ENCODE measurements at regions not wholly inside any gene's neighbourhood (a gene's known extent, or its start where the extent isn't known, plus 50 kb on each side); places are given as distances from the start of the nearest gene placed in this dataset.

DNA sequence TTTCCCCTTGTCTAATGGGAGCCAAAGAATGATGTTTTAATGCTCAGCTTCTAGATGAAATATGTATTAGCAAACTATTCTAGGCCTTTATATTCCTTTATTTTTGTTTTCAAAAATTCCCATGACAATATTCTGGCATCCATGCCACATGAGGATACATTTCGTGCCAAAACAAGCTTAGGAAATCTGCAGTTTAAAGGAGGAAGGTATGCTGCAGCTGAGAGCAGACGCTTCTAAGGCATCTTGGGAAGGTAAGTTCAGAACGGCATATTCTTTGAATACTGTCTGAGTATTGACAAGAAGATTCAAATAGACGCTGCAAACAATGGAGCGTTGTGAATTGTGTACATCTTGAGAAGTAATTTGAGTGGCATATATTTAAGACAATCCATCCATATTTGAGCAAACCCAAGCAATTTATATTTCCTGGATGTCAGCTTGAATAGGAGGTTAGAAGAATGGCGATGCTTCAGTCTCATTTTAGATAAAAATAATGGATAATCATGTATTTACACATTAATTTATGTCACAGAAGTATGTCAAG, 158.6 kb downstream of the RAP2B start:
- Mint-ChIP-seq H3K36me3 (ENCODE audit: low read depth) (no peaks in the 10 kb centered on the region), H3K4me3 (no peak overlapping the region), H3K27me3 (ENCODE audit: low read depth) (no peaks in the 10 kb centered on the region), H3K27ac (no peak overlapping the region), H3K4me1 (ENCODE audit: low read depth) (peaks cover 7% of the 10 kb centered on the region), H3K9me3 (ENCODE audit: insufficient read depth) (no peaks in the 10 kb centered on the region)
- DNase-seq, result no peak
- ChIA-PET CTCF (interaction anchor here (1.2 to 2.2 kb wide), 2 partner anchors 11 to 30 kb away, joined by 4 to 5 read pairs; no protein-coding TSS in a partner anchor), POLR2A (no interaction called here)
- ATAC-seq, result no peak

DNA sequence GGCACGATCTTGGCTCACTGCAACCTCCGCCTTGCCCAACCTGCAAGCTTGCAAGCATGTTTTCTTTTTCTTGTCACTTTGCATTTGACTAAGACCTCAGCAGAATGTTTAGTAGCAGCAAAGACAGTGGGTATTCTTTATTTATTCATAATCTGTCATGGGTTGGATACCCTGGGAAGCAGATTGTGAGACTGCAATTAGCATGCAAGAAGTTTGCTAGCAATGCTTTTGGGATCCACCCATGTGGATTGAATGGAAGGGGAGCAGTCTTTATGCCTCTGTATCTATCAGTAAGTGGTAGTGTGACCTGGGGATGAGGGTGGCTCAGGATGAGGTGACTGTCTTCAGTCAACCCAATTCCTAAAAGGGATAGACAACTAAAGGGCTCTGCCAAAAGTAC, 166.7 kb downstream of the RAP2B start:
- Mint-ChIP-seq H3K36me3 (ENCODE audit: low read depth) (no peaks in the 10 kb centered on the region), H3K4me1 (ENCODE audit: low read depth) (peaks cover 4% of the 10 kb centered on the region), H3K27me3 (ENCODE audit: low read depth) (no peaks in the 10 kb centered on the region), H3K27ac (no peak overlapping the region), H3K9me3 (ENCODE audit: insufficient read depth) (peaks cover 3% of the 10 kb centered on the region), H3K4me3 (no peak overlapping the region)
- ChIA-PET POLR2A (no interaction called here), CTCF (no interaction called here)
- no peak for ATAC-seq
- DNase-seq, result no peak

DNA sequence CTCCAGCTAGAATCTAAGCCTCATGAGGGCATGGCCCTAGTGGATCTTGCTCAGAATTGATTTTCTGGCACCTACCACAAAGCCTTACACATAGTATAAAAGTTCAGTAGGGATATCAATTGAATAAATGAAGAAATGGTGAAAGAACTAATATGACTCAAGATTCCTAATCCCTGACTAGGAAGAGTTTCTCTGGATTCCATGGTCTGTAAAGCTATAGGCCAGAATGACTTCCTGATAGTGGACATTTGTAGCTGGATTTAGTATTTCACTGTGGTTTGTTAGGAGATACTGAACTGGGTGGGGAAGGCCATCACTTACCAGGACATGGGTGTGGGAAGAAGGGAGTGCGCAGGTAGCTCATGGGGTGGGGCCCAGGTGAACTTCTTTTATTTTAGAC, 168.9 kb downstream of the RAP2B start:
- DNase-seq, result no peak
- Mint-ChIP-seq H3K4me1 (ENCODE audit: low read depth) (peaks cover 4% of the 10 kb centered on the region), H3K27me3 (ENCODE audit: low read depth) (no peaks in the 10 kb centered on the region), H3K9me3 (ENCODE audit: insufficient read depth) (peaks cover 3% of the 10 kb centered on the region), H3K4me3 (no peak overlapping the region), H3K36me3 (ENCODE audit: low read depth) (no peaks in the 10 kb centered on the region), H3K27ac (no peak overlapping the region)
- no peak for ATAC-seq
- ChIA-PET CTCF (interaction anchor here (0.7 to 1.8 kb wide), 2 partner anchors 10 to 11 kb away, joined by 4 read pairs; no protein-coding TSS in a partner anchor), POLR2A (no interaction called here)

GRCh38 chr3:153331676-153332075, 169.7 kb downstream of the RAP2B start:
- ATAC-seq (no peak), DNase-seq (no peak)
- H3K4me3 Mint-ChIP-seq, result no peak overlapping the region
- peaks cover 4% of the 10 kb centered on the region for H3K4me1 Mint-ChIP-seq (ENCODE audit: low read depth)
- no peaks in the 10 kb centered on the region for H3K9me3 Mint-ChIP-seq (ENCODE audit: insufficient read depth)
- no peaks in the 10 kb centered on the region for H3K36me3 Mint-ChIP-seq (ENCODE audit: low read depth)
- ChIA-PET POLR2A (no interaction called here), CTCF (interaction anchor here (0.7 to 1.8 kb wide), 3 partner anchors 12 to 289 kb away, joined by 3 to 4 read pairs (median 3); no protein-coding TSS in a partner anchor)
- no peaks in the 10 kb centered on the region for H3K27me3 Mint-ChIP-seq (ENCODE audit: low read depth)
- H3K27ac Mint-ChIP-seq, result no peak overlapping the region

DNA sequence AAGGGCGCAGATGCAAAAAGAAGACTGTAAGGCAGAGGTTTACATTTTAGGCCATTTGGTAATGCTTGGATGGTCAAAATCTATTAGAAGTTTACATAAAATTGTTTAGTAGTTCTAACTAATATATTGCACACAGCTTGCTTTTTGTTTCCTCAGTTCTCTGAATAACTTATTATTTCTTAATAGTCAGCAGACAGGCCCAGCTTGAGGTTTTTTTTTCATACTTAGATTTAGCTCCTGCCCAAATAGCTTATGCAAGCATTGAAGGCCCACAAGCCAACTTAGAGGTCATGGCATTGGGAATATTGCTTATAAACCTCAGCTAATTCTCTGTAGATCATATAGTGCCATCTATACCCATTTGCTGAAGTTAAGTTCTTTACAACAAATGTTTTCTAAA, 172.5 kb downstream of the RAP2B start:
- ChIA-PET CTCF (no interaction called here), POLR2A (no interaction called here)
- no peaks in the 10 kb centered on the region for H3K27me3 Mint-ChIP-seq (ENCODE audit: low read depth)
- H3K36me3 Mint-ChIP-seq (ENCODE audit: low read depth), result no peaks in the 10 kb centered on the region
- no peak overlapping the region for H3K4me3 Mint-ChIP-seq
- DNase-seq (no peak), ATAC-seq (no peak)
- no peak overlapping the region for H3K27ac Mint-ChIP-seq
- peaks cover 4% of the 10 kb centered on the region for H3K4me1 Mint-ChIP-seq (ENCODE audit: low read depth)
- H3K9me3 Mint-ChIP-seq (ENCODE audit: insufficient read depth), result no peaks in the 10 kb centered on the region

- no peaks in the 10 kb centered on the region for H3K27me3 Mint-ChIP-seq (ENCODE audit: low read depth)
- no peaks in the 10 kb centered on the region for H3K36me3 Mint-ChIP-seq (ENCODE audit: low read depth)
- ChIA-PET POLR2A (no interaction called here), CTCF (no interaction called here)
- H3K4me3 Mint-ChIP-seq, result no peak overlapping the region
- DNase-seq (no peak), ATAC-seq (no peak)
- H3K27ac Mint-ChIP-seq, result no peak overlapping the region
- H3K9me3 Mint-ChIP-seq (ENCODE audit: insufficient read depth), result no peaks in the 10 kb centered on the region
- H3K4me1 Mint-ChIP-seq (ENCODE audit: low read depth), result peaks cover 4% of the 10 kb centered on the region
Observed at GRCh38 chr3:153337369-153337768, 175.3 kb downstream of the RAP2B start.

DNA sequence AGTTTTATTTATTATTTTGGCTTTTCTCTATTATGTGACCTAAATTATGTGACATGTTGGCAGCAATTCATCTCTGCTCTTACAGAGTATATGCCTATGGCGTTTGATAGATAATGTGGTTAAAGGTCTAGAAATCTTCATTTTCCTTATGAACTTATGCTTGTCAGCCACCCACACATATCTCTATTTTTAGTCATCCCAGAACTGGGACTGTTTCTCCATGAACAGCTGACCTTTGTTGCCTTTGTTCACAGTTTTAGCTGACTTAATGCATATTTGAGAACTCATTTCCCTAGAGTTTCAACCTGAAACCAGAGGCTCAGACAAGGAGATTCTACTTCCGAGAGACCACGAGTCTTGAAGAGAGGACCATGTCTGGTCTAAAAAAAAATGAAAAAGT, 176.5 kb downstream of the RAP2B start:
- H3K27ac Mint-ChIP-seq, result no peak overlapping the region
- CTCF ChIA-PET, result no interaction called here

DNA sequence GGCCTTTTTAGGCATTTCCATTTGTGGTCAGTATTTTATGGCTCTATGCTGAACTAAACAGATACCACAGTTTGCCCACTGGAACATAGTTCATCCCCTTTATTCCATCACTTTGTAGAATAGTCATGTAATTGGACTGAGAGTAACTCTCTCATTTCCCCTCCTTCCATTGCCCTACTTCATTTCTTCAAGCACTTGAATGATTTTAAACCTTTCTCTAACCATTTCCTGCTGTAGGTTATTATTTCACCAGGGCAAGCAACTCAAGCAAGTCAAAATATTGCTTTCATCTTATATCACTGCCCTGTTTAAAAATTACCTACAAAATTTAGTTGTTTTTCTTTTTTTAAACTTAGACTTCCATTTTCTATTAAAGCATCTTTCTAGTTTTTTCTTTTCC, 177.0 kb downstream of the RAP2B start:
- no peaks in the 10 kb centered on the region for H3K4me1 Mint-ChIP-seq (ENCODE audit: low read depth)
- ChIA-PET POLR2A (no interaction called here), CTCF (no interaction called here)
- H3K27me3 Mint-ChIP-seq (ENCODE audit: low read depth), result no peaks in the 10 kb centered on the region
- H3K27ac Mint-ChIP-seq, result no peak overlapping the region
- no peaks in the 10 kb centered on the region for H3K36me3 Mint-ChIP-seq (ENCODE audit: low read depth)
- no peak overlapping the region for H3K4me3 Mint-ChIP-seq
- DNase-seq (no peak), ATAC-seq (no peak)
- no peaks in the 10 kb centered on the region for H3K9me3 Mint-ChIP-seq (ENCODE audit: insufficient read depth)

More for the DNA sequence above, 176.5 kb downstream of the RAP2B start:
- no peak overlapping the region for H3K4me3 Mint-ChIP-seq
- H3K36me3 Mint-ChIP-seq (ENCODE audit: low read depth), result no peaks in the 10 kb centered on the region
- POLR2A ChIA-PET, result no interaction called here
- no peaks in the 10 kb centered on the region for H3K4me1 Mint-ChIP-seq (ENCODE audit: low read depth)
- no peak for DNase-seq
- no peaks in the 10 kb centered on the region for H3K27me3 Mint-ChIP-seq (ENCODE audit: low read depth)
- H3K9me3 Mint-ChIP-seq (ENCODE audit: insufficient read depth), result no peaks in the 10 kb centered on the region
- no peak for ATAC-seq

DNA sequence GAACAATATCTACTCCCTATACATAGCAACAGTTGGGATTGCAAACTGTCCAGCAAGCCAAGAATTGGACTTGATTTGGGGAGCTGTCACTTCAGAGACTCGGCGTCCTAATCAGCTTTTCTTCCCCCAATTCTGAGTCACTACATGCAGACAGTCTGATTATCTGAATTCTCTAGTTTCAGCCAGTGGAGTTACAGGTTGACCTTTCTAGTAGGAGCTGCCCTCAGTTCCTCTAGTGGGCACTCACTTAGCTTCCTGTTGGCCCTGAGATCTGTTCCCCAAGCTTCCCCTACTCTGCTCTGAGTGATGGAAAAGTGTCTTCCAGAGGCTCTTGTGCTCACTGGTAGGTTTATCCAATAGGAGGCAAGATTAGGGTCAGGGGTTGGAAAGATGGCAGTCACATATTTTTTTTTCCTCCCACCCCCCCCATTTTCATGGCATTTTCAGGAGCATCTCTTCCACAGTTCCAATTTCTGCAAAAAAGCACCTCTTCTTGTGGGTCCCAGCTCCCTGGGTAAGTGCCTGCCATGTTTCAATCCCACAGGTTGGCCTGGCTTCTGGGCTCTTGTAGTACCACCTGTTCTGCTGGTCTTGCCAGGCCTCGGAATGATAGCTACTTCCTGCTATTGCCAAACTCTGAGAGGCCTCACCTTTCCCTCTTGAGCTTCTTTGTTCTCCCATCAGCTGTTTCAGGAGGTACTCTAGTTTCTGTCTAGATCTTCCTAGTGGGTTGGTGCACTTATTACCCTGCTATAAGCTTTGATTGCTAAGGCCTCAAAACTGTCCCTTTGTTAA, 182.2 kb downstream of the RAP2B start:
- ATAC-seq, result no peak
- no peaks in the 10 kb centered on the region for H3K4me1 Mint-ChIP-seq (ENCODE audit: low read depth)
- no peak for DNase-seq
- no peaks in the 10 kb centered on the region for H3K36me3 Mint-ChIP-seq (ENCODE audit: low read depth)
- CTCF ChIA-PET, result interaction anchor here (0.6 kb wide), 1 partner anchor 33 kb away, joined by 3 read pairs; no protein-coding TSS in a partner anchor
- no peaks in the 10 kb centered on the region for H3K27me3 Mint-ChIP-seq (ENCODE audit: low read depth)
- H3K4me3 Mint-ChIP-seq, result no peak overlapping the region
- POLR2A ChIA-PET, result interaction anchor here (1.0 kb wide), 1 partner anchor 12 kb away, joined by 3 read pairs; no protein-coding TSS in a partner anchor
- no peak overlapping the region for H3K27ac Mint-ChIP-seq
- H3K9me3 Mint-ChIP-seq (ENCODE audit: insufficient read depth), result peaks cover 4% of the 10 kb centered on the region

GRCh38 chr3:153348457-153349107, 186.6 kb downstream of the RAP2B start:
- ChIA-PET CTCF (no interaction called here), POLR2A (no interaction called here)
- no peak overlapping the region for H3K27ac Mint-ChIP-seq
- H3K36me3 Mint-ChIP-seq (ENCODE audit: low read depth), result no peaks in the 10 kb centered on the region
- ATAC-seq (no peak), DNase-seq (no peak)
- H3K4me1 Mint-ChIP-seq (ENCODE audit: low read depth), result no peaks in the 10 kb centered on the region
- no peaks in the 10 kb centered on the region for H3K27me3 Mint-ChIP-seq (ENCODE audit: low read depth)
- no peak overlapping the region for H3K4me3 Mint-ChIP-seq
- H3K9me3 Mint-ChIP-seq (ENCODE audit: insufficient read depth), result peaks cover 4% of the 10 kb centered on the region

GRCh38 chr3:153349108-153349499, 187.1 kb downstream of the RAP2B start:
- POLR2A ChIA-PET, result no interaction called here
- H3K27me3 Mint-ChIP-seq (ENCODE audit: low read depth), result no peaks in the 10 kb centered on the region
- no peak overlapping the region for H3K27ac Mint-ChIP-seq
- no peaks in the 10 kb centered on the region for H3K4me1 Mint-ChIP-seq (ENCODE audit: low read depth)
- CTCF ChIA-PET, result no interaction called here
- no peak for ATAC-seq
- H3K4me3 Mint-ChIP-seq, result no peak overlapping the region
- no peaks in the 10 kb centered on the region for H3K36me3 Mint-ChIP-seq (ENCODE audit: low read depth)
- H3K9me3 Mint-ChIP-seq (ENCODE audit: insufficient read depth), result peaks cover 4% of the 10 kb centered on the region
- no peak for DNase-seq

DNA sequence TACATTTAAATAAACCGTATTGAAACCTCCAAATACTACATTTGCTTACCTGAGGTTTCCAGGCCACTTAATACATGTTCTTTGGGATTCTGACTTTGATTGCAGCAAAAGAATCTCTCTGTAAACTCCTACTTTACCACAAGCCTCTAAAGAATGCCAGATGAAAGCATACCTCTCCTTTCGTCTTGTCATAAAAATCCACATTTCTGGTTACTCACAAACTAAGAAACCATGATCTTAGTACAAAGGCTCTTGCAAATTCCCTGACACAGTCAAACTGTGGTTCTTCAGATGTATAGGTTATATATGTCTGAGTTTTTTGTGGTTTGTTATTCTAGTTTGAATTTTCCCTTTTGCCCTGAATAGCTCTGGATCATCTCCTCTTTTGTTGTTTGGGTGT, 188.4 kb downstream of the RAP2B start:
- POLR2A ChIA-PET, result no interaction called here
- no peak for DNase-seq
- CTCF ChIA-PET, result no interaction called here
- Mint-ChIP-seq H3K4me3 (no peak overlapping the region), H3K27me3 (ENCODE audit: low read depth) (no peaks in the 10 kb centered on the region), H3K9me3 (ENCODE audit: insufficient read depth) (peaks cover 4% of the 10 kb centered on the region), H3K4me1 (ENCODE audit: low read depth) (no peaks in the 10 kb centered on the region), H3K27ac (no peak overlapping the region), H3K36me3 (ENCODE audit: low read depth) (no peaks in the 10 kb centered on the region)
- no peak for ATAC-seq

Measured in activated CD8-positive, alpha-beta T cell treated with anti-CD3 and anti-CD28 coated beads, Interleukin-2, amount 10 ng/mL, durations not matched to agents 7 days and 5 days (primary cell).